HG02588 (cell line): ENCODE measurements at regions not wholly inside any gene's neighbourhood (a gene's known extent, or its start where the extent isn't known, plus 50 kb on each side); places are given as distances from the start of the nearest gene placed in this dataset.
"Not testable (repeated sequence)": the region's sequence is repeated elsewhere in the genome, so short reads cannot be mapped to it uniquely, and the experiment has no call there.

ENCODE experiments used
- ATAC-seq: cut with Tn5 transposase; IDR thresholded peaks from one replicate; pipeline ENCODE4 v1.9.1; 2021; ENCODE audit warnings: mild to moderate bottlenecking, moderate library complexity; ENCODE audit not compliant: unreplicated experiment

DNA sequence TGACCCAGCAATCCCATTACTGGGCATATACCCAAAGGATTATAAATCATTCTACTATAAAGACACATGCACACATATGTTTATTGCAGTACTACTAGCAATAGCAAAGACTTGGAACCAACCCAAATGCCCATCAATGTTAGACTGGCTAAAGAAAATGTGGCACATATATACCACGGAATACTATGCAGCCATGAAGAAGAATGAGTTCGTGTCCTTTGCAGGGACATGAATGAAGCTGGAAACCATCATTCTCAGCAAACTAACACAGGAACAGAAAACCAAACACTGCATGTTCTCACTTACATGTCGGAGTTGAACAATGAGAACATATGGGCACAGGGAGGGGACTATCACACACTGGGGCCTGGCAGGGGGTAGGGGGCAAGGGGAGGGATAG, 183.0 kb downstream of the HACE1 start:
- not testable (repeated sequence) for ATAC-seq

- not testable (repeated sequence) for ATAC-seq
These were observed 184.6 kb downstream of the HACE1 start for GRCh38 chr6:104675161-104675560.

GRCh38 chr6:104673078-104673477, 186.6 kb downstream of the HACE1 start:
- not testable (repeated sequence) for ATAC-seq

- not testable (repeated sequence) for ATAC-seq
These were observed 188.2 kb downstream of the HACE1 start for GRCh38 chr6:104671591-104671891.

DNA sequence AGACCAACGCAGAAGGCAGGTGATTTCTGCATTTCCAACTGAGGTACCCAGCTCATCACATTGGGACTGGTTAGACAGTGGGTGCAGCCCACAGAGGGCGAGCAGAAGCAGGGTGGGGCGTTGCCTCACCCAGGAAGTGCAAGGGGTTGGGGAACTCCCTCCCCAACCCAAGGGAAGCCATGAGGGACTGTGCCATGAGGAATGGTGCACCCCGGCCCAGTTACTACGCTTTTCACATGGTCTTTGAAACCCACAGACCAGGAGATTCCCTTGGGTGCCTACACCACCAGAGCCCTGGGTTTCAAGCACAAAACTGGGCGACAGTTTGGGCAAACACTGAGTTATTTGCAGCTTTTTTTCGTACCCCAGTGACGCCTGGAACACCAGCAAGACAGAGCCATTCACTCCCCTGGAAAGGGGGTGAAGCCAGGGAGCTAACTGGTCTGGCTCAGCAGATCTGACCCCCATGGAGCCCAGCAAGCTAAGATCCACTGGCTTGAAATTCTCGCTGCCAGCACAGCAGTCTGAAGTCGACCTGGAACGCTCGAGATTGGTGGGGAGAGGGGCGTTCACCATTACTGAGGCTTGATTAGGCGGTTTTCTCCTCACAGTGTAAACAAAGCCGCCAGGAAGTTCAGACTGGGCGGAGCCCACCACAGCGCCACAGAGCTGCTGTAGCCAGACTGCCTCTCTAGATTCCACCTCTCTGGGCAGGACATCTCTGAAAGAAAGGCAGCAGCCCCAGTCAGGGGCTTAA, 188.7 kb downstream of the HACE1 start:
- ATAC-seq = not testable (repeated sequence)

- ATAC-seq = no peak
These were observed 190.2 kb downstream of the HACE1 start for GRCh38 chr6:104669483-104669882.

GRCh38 chr6:104656235-104656634, 203.5 kb downstream of the HACE1 start:
- ATAC-seq = no peak

DNA sequence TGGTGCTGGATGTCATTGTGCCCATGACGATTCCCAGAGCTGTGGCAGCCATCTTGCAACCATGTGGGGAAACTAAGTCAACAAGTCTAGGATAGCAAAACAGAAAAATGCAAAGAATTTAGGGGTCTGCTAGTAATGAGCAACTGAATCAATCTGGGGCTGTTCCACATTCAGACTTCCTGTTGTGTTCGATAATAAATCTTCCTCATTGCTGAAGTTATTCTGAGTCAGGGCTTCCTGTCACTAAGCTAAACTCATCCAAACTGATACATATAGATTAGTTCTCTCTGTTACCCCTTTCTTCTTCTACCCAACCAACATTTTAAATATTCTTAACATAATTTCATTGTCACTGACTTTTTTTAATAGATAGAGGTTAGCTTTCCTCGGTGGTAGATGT, 205.9 kb downstream of the HACE1 start:
- no peak for ATAC-seq

GRCh38 chr6:104648347-104648746, 211.4 kb downstream of the HACE1 start:
- no peak for ATAC-seq

GRCh38 chr6:104644848-104645247, 214.9 kb downstream of the HACE1 start:
- ATAC-seq = no peak

GRCh38 chr6:104642871-104643270, 216.8 kb downstream of the HACE1 start:
- no peak for ATAC-seq

- no peak for ATAC-seq
These were observed 219.0 kb downstream of the HACE1 start for GRCh38 chr6:104640761-104641160.

- ATAC-seq = no peak
These were observed 219.5 kb downstream of the HACE1 start for GRCh38 chr6:104640150-104640700.

DNA sequence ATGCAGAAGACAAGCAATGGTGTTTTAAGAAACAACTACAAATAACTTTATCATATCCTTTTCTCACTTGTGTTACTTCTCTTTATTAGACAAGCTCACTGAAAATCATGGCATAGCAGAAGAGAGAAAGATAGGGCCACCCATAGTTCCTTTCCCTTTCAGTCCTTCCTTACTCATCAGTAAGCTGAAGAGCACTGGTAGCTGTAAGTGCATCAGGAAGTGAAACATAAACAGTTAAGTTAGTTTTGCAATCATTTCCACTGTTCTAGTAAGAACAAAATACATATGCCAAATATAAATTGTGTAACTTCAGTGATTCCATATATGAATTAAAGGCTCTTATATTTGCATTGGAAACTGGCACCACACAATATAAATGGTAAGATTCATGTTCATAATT, 220.1 kb downstream of the HACE1 start:
- ATAC-seq = peak; percentile 92

DNA sequence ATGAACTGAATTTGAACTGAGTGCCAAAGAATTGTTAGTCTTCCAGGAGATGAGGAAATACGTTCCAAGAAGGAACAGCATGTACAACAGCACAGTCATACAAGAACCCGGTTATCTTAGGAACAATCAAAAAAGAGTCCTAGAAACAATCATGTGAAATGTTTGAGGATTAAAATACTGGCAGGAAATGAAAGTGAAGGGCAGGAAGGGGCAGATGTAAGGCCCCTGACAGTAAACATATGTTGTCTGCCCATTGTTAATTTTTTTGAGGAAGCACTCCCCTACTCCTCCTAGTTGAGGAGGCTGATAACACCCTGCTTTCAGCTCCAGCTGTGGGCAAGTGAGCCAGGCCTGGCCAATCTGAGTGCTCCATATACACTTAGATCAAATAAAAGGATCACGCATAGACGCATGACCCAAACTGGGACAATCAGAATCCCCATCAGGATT, 220.9 kb downstream of the HACE1 start:
- ATAC-seq = no peak

DNA sequence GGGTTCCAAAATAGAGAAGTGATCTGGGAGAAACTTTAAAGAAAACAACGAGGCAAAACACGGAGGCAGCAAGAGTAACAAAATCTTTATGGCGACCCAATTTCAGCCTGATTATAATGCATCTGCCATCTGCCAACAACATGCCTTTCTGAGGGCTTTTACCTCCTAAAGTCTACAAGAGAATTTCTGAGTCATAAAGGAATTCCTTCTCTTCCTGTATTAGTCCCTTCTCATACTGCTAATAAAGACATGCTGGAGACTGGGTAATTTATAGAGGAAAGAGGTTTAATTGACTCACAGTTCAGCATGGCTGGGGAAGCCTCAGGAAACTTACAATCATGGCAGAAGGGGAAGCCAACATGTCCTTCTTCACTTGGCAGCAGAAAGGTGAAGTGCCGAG, 226.6 kb downstream of the HACE1 start:
- ATAC-seq = no peak

DNA sequence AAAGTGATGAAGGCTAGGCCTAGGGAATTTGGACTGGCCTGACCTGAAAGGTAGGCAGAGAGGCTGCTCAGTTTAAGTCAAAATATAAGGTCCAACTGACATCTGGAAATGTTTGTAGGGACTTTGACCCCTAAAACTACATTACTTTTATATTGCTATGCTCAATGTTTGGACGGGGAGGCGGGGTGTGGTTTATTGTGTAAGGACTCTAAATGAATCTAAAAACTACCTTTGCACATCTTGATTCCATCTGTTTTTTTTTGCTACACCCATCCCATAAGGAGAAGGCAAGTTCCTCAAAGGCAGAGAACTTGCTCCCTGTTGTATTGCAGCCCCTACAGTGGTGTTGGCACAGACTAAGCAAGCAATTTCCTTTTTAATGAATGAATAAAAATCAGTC, 227.1 kb downstream of the HACE1 start:
- ATAC-seq = no peak

GRCh38 chr6:104630955-104631354, 228.8 kb downstream of the HACE1 start:
- no peak for ATAC-seq

- ATAC-seq = no peak
These were observed 229.2 kb downstream of the HACE1 start for GRCh38 chr6:104630522-104630921.

DNA sequence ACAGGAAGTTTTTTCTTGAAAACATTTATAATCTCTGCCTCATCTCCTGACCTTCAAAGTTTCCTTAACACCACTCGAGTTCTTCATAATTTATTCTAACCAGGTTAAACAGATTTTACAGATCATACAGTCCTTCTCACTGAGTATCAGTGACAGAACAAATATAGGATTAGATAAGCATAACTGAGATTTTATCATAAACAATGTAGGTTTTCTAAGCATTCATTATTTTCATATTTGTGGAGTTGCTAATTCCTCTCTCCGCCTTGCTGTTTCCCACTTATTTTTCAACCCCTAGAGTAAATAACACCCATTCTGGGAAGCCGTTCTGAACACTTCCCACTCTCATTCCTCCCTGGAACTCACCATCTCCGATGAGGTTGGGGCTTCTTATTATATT, 229.9 kb downstream of the HACE1 start:
- ATAC-seq = no peak

DNA sequence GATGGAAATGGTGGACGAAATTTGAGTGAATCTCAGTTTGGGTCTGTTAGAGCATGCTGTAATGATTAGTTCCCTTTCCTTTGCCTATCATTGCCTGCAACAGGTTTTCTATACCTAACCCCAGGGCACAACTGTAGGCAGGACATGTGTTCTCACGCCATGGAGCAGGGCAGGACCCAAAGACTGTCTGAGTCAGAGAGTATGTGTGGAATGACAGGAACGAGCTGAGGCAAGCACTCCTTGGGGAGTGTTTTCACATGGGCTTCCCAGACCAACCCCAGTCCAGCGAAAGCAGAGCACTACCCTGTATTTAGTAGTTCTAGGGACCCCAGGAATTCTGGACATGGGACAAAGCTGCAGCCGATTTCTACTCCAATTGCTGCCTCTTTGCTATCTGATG, 234.2 kb downstream of the HACE1 start:
- no peak for ATAC-seq

DNA sequence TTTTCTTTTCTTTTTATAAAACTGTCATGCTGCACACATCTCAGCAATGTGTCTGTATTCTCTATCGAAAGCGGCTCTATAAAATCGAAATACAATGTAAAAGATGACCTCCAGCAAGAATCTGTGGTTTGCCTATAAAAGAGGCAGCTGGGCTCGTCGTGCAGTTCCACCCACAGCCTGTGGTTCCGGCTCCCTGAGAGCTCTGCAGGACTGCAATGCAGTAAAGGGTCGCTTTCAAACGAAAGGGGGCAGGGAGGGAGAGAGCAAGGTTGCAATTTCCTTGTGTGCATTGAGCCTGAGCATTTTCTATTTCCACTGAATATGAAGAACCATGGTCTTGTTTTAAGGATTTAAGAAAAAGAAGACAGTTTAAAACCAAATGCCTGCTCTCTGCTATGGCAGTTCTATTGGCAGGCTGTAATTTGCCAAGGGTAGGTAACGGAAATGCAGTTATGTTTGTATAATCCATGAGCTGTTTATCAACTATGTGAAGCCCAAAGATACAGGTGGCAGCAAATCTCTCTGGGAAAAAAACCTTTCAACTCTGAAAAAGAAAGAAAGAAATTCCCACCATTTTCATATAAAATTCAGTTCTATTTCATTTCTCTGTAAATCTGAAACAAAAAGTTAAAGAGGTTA, 236.5 kb downstream of the HACE1 start:
- no peak for ATAC-seq
